BLaER1 treated with 17β-estradiol and CSF1 and Interleukin-3, amounts not matched to agents 10 nM and 100 nM (cell line): ENCODE measurements at regions not wholly inside any gene's neighbourhood (a gene's known extent, or its start where the extent isn't known, plus 50 kb on each side); places are given as distances from the start of the nearest gene placed in this dataset.

Experiments
- H3K27ac ChIP-seq, 11 experiments: shearing (Covaris generic); formaldehyde crosslinking; 2 replicates each; pipeline ENCODE4 v1.8.1; 2022
- H3K27me3 ChIP-seq, 11 experiments: shearing (Covaris generic); formaldehyde crosslinking; 2 replicates each; pipeline ENCODE4 v1.8.1; 2022
- H3K36me3 ChIP-seq, 11 experiments: shearing (Covaris generic); formaldehyde crosslinking; 2 replicates each; pipeline ENCODE4 v1.8.1; 2022
- H3K4me1 ChIP-seq, 10 experiments: shearing (Covaris generic); formaldehyde crosslinking; 2 replicates each; pipeline ENCODE4 v1.8.1; 2022
- H3K4me2 ChIP-seq, 11 experiments: shearing (Covaris generic); formaldehyde crosslinking; 2 replicates each; pipeline ENCODE4 v1.8.1; 2022
- H3K4me3 ChIP-seq, 10 experiments: shearing (Covaris generic); formaldehyde crosslinking; 2 replicates each; pipeline ENCODE4 v1.8.1; 2022
- H3K9ac ChIP-seq, 11 experiments: shearing (Covaris generic); formaldehyde crosslinking; 2 replicates each; pipeline ENCODE4 v1.8.1; 2022
- H3K9me3 ChIP-seq, 11 experiments: shearing (Covaris generic); formaldehyde crosslinking; replicated peaks in 1 of 11; 2 replicates each; pipeline ENCODE4 v1.8.1; 2022
- H4K20me1 ChIP-seq, 11 experiments: shearing (Covaris generic); formaldehyde crosslinking; 2 replicates each; pipeline ENCODE4 v1.8.1; 2022
- Cebpa-rat ChIP-seq, 11 experiments: shearing (Covaris generic); IDR thresholded peaks; 2 replicates each; pipeline ENCODE4 v1.8.1; 2022

- Histone ChIP-seq H3K4me3 (no peak overlapping the region), H3K27ac (no peak overlapping the region), H3K27me3 (no peaks in the 10 kb centered on the region), H3K9me3 (no peaks in the 10 kb centered on the region), H3K9ac (no peak overlapping the region), H3K4me1 (peaks cover 0 to 12% (median 7%) of the 10 kb centered on the region in 10 experiments; a peak in 11 of 20 replicates), H3K4me2 (no peak overlapping the region), H4K20me1 (no peaks in the 10 kb centered on the region), H3K36me3 (no peaks in the 10 kb centered on the region)
- no peak for TF ChIP-seq Cebpa-rat (IDR thresholded peaks at IDR 0.05)
Observed at GRCh38 chr6:156710479-156710878, 66.7 kb upstream of the ARID1B start.

- H3K9ac ChIP-seq, result no peak overlapping the region
- H3K27me3 ChIP-seq, result no peaks in the 10 kb centered on the region
- H3K9me3 ChIP-seq, result no peaks in the 10 kb centered on the region
- TF ChIP-seq Cebpa-rat (IDR thresholded peaks at IDR 0.05), result no peak
- no peaks in the 10 kb centered on the region for H3K36me3 ChIP-seq
- no peak overlapping the region for H3K27ac ChIP-seq
- H3K4me3 ChIP-seq, result no peak overlapping the region
- H3K4me1 ChIP-seq, result peaks cover 0 to 12% (median 7%) of the 10 kb centered on the region in 10 experiments; a peak in 11 of 20 replicates
- H3K4me2 ChIP-seq, result no peak overlapping the region
- H4K20me1 ChIP-seq, result no peaks in the 10 kb centered on the region
Observed at GRCh38 chr6:156707818-156708217, 69.4 kb upstream of the ARID1B start.

- Histone ChIP-seq H3K4me1 (peaks cover 5 to 14% (median 11%) of the 10 kb centered on the region in 10 experiments), H3K4me2 (0 out of 22 replicates have a peak overlapping the region, but pooled peaks of 1 of the 11 experiments have one; percentile 13), H3K4me3 (no peak overlapping the region), H3K36me3 (no peaks in the 10 kb centered on the region), H3K9ac (no peak overlapping the region), H3K27me3 (no peaks in the 10 kb centered on the region), H3K9me3 (no peaks in the 10 kb centered on the region), H3K27ac (no peak overlapping the region), H4K20me1 (no peaks in the 10 kb centered on the region)
- 0 out of 22 replicates have a peak, but pooled peaks of 1 of the 11 experiments have one; percentile 24 for TF ChIP-seq Cebpa-rat (IDR thresholded peaks at IDR 0.05)
Observed at GRCh38 chr6:156703719-156704118, 73.5 kb upstream of the ARID1B start.

- H3K4me2 ChIP-seq, result no peak overlapping the region
- H3K27me3 ChIP-seq, result no peaks in the 10 kb centered on the region
- no peaks in the 10 kb centered on the region for H4K20me1 ChIP-seq
- H3K9ac ChIP-seq, result no peak overlapping the region
- H3K9me3 ChIP-seq, result no peaks in the 10 kb centered on the region
- H3K4me3 ChIP-seq, result no peak overlapping the region
- no peaks in the 10 kb centered on the region for H3K36me3 ChIP-seq
- no peak overlapping the region for H3K27ac ChIP-seq
- TF ChIP-seq Cebpa-rat (IDR thresholded peaks at IDR 0.05), result no peak
- H3K4me1 ChIP-seq, result peaks cover 23 to 32% (median 28%) of the 10 kb centered on the region in 10 experiments
Observed at GRCh38 chr6:156701966-156702365, 75.2 kb upstream of the ARID1B start.

- H3K9ac ChIP-seq, result no peak overlapping the region
- no peaks in the 10 kb centered on the region for H3K36me3 ChIP-seq
- TF ChIP-seq Cebpa-rat (IDR thresholded peaks at IDR 0.05), result no peak
- H4K20me1 ChIP-seq, result no peaks in the 10 kb centered on the region
- H3K27ac ChIP-seq, result no peak overlapping the region
- no peaks in the 10 kb centered on the region for H3K9me3 ChIP-seq
- no peak overlapping the region for H3K4me2 ChIP-seq
- no peaks in the 10 kb centered on the region for H3K27me3 ChIP-seq
- peaks cover 28 to 38% (median 35%) of the 10 kb centered on the region in 10 experiments for H3K4me1 ChIP-seq
- no peak overlapping the region for H3K4me3 ChIP-seq
Observed at GRCh38 chr6:156700440-156701057, 76.6 kb upstream of the ARID1B start.

GRCh38 chr6:156699935-156700334, 77.2 kb upstream of the ARID1B start:
- H3K27me3 ChIP-seq, result no peaks in the 10 kb centered on the region
- H3K9me3 ChIP-seq, result no peaks in the 10 kb centered on the region
- peaks cover 28 to 38% (median 35%) of the 10 kb centered on the region in 10 experiments for H3K4me1 ChIP-seq
- H3K4me3 ChIP-seq, result no peak overlapping the region
- H4K20me1 ChIP-seq, result no peaks in the 10 kb centered on the region
- no peak overlapping the region for H3K27ac ChIP-seq
- no peak overlapping the region for H3K9ac ChIP-seq
- H3K4me2 ChIP-seq, result peak overlapping the region in 3 of 11 experiments; percentile 51 to 76 (median 70); a peak in 6 of 22 replicates
- no peak for TF ChIP-seq Cebpa-rat (IDR thresholded peaks at IDR 0.05)
- no peaks in the 10 kb centered on the region for H3K36me3 ChIP-seq

- Histone ChIP-seq H3K27ac (peak overlapping the region in 6 of 11 experiments; percentile 8 to 39 (median 22); a peak in 6 of 22 replicates), H3K9me3 (no peaks in the 10 kb centered on the region), H3K27me3 (no peaks in the 10 kb centered on the region), H3K9ac (no peak overlapping the region), H3K4me2 (peak overlapping the region; percentile 51 to 84 (median 73)), H3K36me3 (no peaks in the 10 kb centered on the region), H3K4me1 (peaks cover 28 to 38% (median 35%) of the 10 kb centered on the region in 10 experiments), H3K4me3 (no peak overlapping the region), H4K20me1 (no peaks in the 10 kb centered on the region)
- no peak for TF ChIP-seq Cebpa-rat (IDR thresholded peaks at IDR 0.05)
Observed at GRCh38 chr6:156699017-156699421, 78.2 kb upstream of the ARID1B start.

- peak overlapping the region; percentile 51 to 84 (median 73) for H3K4me2 ChIP-seq
Observed at GRCh38 chr6:156698239-156699016, 78.8 kb upstream of the ARID1B start.

GRCh38 chr6:156697225-156697830, 79.8 kb upstream of the ARID1B start:
- Histone ChIP-seq H3K4me3 (no peak overlapping the region), H3K4me1 (peaks cover 28 to 38% (median 35%) of the 10 kb centered on the region in 10 experiments), H3K36me3 (no peaks in the 10 kb centered on the region), H3K9ac (no peak overlapping the region), H4K20me1 (no peaks in the 10 kb centered on the region), H3K27ac (peak overlapping the region in 4 of 11 experiments; percentile 8 to 24 (median 12); a peak in 4 of 22 replicates), H3K9me3 (no peaks in the 10 kb centered on the region), H3K4me2 (peak overlapping the region; percentile 51 to 84 (median 73)), H3K27me3 (no peaks in the 10 kb centered on the region)
- TF ChIP-seq Cebpa-rat (IDR thresholded peaks at IDR 0.05), result no peak

More at GRCh38 chr6:156698239-156699016, 78.8 kb upstream of the ARID1B start:
- Histone ChIP-seq H3K4me3 (no peak overlapping the region), H3K9ac (no peak overlapping the region), H4K20me1 (no peaks in the 10 kb centered on the region), H3K27ac (peak overlapping the region in 5 of 11 experiments; percentile 8 to 39 (median 15); a peak in 8 of 22 replicates), H3K36me3 (no peaks in the 10 kb centered on the region), H3K4me1 (peaks cover 28 to 38% (median 35%) of the 10 kb centered on the region in 10 experiments), H3K27me3 (no peaks in the 10 kb centered on the region), H3K9me3 (no peaks in the 10 kb centered on the region)
- TF ChIP-seq Cebpa-rat (IDR thresholded peaks at IDR 0.05), result no peak
